ENCODE measurements at regions not wholly inside any gene's neighbourhood (a gene's known extent, or its start where the extent isn't known, plus 50 kb on each side); places are given as distances from the start of the nearest gene placed in this dataset.

DNA sequence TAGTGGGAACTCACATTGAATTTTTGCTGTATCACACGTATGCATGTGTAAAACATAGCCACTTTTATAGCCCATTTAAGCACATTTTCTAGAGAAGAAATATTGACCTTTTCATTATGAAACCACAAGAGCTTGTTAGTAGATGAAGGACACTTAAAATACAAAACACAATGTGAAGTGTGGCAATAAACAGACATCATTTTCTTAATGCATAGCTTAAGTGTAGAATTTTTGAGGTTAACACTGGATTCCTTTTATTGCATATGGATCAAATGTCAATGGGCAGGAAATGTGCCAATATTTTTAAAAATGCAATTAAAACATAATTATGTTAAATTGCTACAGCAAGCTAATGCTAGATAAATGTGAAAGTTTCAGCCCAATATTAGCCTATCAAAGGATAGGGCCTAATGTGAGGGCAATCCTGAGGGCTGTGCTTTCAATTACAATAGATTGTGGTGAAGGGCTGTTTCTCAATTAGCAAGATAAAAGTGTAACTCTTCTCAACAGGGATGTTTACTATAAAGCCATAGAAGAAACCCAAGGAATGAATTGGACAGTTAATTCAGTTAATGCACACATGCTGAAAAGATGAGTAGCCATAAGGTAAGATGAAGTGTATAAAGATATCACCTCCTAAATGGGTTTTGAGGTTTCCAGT lies 489.0 kb upstream of the CDIN1 start:
- Histone ChIP-seq H3K4me1 (ENCODE audit: control insufficient read depth, insufficient read depth, low read length) (no peaks in the 10 kb centered on the region), H3K9me3 (ENCODE audit: control insufficient read depth, insufficient read depth, low read length) (no peaks in the 10 kb centered on the region), H3K27me3 (ENCODE audit: control insufficient read depth, insufficient read depth, low read length) (no peaks in the 10 kb centered on the region), H3K27ac (ENCODE audit: low read length) (no peak overlapping the region), H3K36me3 (ENCODE audit: control insufficient read depth, insufficient read depth, low read length) (no peaks in the 10 kb centered on the region), H3K4me3 (ENCODE audit: low read length) (no peak overlapping the region)
- H3K27me3 Mint-ChIP-seq (ENCODE audit: low read depth in 2 of 2) = no peaks in the 10 kb centered on the region
- H3K36me3 Mint-ChIP-seq = no peaks in the 10 kb centered on the region
- H3K4me3 Mint-ChIP-seq = no peak overlapping the region
- peaks cover 14 to 17% of the 10 kb centered on the region in 2 donors for H3K9me3 Mint-ChIP-seq
- TF ChIP-seq, protein P1, sequence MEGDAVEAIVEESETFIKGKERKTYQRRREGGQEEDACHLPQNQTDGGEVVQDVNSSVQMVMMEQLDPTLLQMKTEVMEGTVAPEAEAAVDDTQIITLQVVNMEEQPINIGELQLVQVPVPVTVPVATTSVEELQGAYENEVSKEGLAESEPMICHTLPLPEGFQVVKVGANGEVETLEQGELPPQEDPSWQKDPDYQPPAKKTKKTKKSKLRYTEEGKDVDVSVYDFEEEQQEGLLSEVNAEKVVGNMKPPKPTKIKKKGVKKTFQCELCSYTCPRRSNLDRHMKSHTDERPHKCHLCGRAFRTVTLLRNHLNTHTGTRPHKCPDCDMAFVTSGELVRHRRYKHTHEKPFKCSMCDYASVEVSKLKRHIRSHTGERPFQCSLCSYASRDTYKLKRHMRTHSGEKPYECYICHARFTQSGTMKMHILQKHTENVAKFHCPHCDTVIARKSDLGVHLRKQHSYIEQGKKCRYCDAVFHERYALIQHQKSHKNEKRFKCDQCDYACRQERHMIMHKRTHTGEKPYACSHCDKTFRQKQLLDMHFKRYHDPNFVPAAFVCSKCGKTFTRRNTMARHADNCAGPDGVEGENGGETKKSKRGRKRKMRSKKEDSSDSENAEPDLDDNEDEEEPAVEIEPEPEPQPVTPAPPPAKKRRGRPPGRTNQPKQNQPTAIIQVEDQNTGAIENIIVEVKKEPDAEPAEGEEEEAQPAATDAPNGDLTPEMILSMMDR (IDR thresholded peaks at IDR 0.05) = no peak
- no peak for DNase-seq
- ATAC-seq = no peak
- no peaks in the 10 kb centered on the region for H3K4me1 Mint-ChIP-seq
- intact Hi-C loops (cut with micrococcal nuclease) = no loop called here
- no peak overlapping the region for H3K27ac Mint-ChIP-seq
- no CpG with 5 or more reads among the region's 1 CpG for WGBS (ENCODE audit: insufficient coverage)

DNA sequence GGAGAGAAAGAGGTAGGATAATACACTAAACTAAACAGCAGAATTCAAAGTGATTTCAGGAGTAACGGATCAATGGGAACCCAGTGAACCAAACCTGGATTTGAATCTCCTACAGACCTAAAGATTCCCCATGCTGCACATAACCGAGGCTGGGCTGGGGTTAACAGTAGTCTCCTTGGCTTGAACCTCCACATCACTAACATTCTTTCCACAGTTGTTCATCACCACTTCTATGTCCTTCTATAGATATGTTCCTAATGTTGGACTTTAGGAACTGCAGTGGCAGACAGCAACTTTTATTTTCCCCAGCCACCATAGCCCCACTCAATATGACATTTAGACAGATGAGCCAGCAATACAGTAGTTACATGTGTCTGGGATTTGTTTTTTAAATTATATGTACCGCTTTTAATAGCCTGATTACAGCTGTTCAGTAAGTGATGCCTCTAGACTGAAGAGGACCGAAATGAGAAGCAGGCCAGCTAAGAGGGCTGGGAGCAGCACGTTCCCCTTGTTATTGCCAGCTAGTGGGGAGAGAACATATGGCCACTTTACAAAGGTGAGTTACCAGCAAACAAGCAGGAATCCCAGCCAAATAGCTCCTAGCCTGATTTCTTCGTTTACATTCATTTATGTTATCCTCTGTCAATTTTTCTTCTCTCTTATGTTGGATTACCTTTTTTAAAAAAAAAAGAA lies 472.6 kb upstream of the CDIN1 start:
- Mint-ChIP-seq H3K9me3 (peaks cover 3 to 12% of the 10 kb centered on the region in 2 donors), H3K27ac (no peak overlapping the region), H3K4me3 (no peak overlapping the region), H3K4me1 (no peaks in the 10 kb centered on the region), H3K36me3 (no peaks in the 10 kb centered on the region), H3K27me3 (ENCODE audit: low read depth in 2 of 2) (no peaks in the 10 kb centered on the region)
- no peak overlapping the region for H3K4me3 ChIP-seq (ENCODE audit: low read length)
- 81% methylated on average over 4 of the region's 6 CpGs for WGBS (ENCODE audit: insufficient coverage)
- no peaks in the 10 kb centered on the region for H3K9me3 ChIP-seq (ENCODE audit: control insufficient read depth, insufficient read depth, low read length)
- TF ChIP-seq, protein P1 (IDR thresholded peaks at IDR 0.05) = no peak
- ATAC-seq (no peak), DNase-seq (no peak)
- no peaks in the 10 kb centered on the region for H3K4me1 ChIP-seq (ENCODE audit: control insufficient read depth, insufficient read depth, low read length)
- intact Hi-C loops (cut with micrococcal nuclease) = no loop called here
- no peaks in the 10 kb centered on the region for H3K36me3 ChIP-seq (ENCODE audit: control insufficient read depth, insufficient read depth, low read length)
- H3K27me3 ChIP-seq (ENCODE audit: control insufficient read depth, insufficient read depth, low read length) = no peaks in the 10 kb centered on the region
- no peak overlapping the region for H3K27ac ChIP-seq (ENCODE audit: low read length)

DNA sequence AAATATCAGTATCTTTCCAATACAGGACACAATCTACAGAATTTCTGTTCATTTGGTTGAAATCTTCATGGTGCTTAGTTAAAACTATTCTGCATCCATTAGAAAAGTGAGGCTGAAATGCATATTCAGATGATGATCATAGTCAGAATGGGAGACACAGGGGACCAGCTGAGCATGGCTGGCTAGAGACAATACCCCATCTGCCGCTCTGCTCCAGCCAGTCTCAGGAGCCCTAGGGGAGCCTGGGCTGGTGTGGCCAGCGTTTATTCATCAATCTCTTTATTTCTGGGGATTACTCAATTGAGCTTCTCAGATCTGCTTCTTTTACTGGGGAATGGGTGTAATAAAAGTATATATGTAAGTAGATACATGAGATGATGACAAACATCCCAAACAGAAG lies 470.9 kb upstream of the CDIN1 start:
- Histone ChIP-seq H3K27ac (ENCODE audit: low read length) (no peak overlapping the region), H3K36me3 (ENCODE audit: control insufficient read depth, insufficient read depth, low read length) (no peaks in the 10 kb centered on the region), H3K4me1 (ENCODE audit: control insufficient read depth, insufficient read depth, low read length) (no peaks in the 10 kb centered on the region), H3K27me3 (ENCODE audit: control insufficient read depth, insufficient read depth, low read length) (no peaks in the 10 kb centered on the region), H3K4me3 (ENCODE audit: low read length) (no peak overlapping the region), H3K9me3 (ENCODE audit: control insufficient read depth, insufficient read depth, low read length) (no peaks in the 10 kb centered on the region)
- DNase-seq (no peak), ATAC-seq (no peak)
- TF ChIP-seq, protein P1 (IDR thresholded peaks at IDR 0.05) = no peak
- Mint-ChIP-seq H3K4me3 (no peak overlapping the region), H3K9me3 (peaks cover 3 to 12% of the 10 kb centered on the region in 2 donors), H3K27me3 (ENCODE audit: low read depth in 2 of 2) (no peaks in the 10 kb centered on the region), H3K36me3 (no peaks in the 10 kb centered on the region), H3K27ac (no peak overlapping the region), H3K4me1 (no peaks in the 10 kb centered on the region)
- 82% methylated on average over 2 of the region's 2 CpGs for WGBS (ENCODE audit: insufficient coverage)
- intact Hi-C loops (cut with micrococcal nuclease) = no loop called here

Data from natural killer cell (primary cell).